ENCODE measurements at regions not wholly inside any gene's neighbourhood (a gene's known extent, or its start where the extent isn't known, plus 50 kb on each side); places are given as distances from the start of the nearest gene placed in this dataset.
A peak's percentile ranks its signal among the peaks of the same experiment; 100 is the strongest.
"Not testable (repeated sequence)": the region's sequence is repeated elsewhere in the genome, so short reads cannot be mapped to it uniquely, and the experiment has no call there.

DNA sequence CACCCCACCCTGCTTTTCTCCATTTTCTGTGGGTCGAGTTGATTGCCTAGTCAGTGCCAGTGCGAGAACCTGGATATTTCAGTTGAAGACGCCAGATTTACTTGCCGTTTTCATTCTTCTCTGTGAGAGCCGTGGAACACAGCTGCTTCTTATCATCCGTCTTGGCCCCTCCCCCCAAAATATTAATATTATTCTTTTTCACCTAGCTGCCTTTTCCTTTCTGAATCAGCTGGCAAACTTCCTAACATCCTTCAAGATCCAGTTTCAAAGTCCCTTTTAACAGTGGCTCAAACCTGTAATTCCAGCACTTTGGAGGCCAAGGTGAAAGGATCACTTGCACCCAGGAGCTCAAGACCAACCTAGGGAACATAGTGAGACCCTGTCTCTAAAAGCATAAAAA lies 117.1 kb upstream of the RASA1 start:
- DNase-seq = no peak

DNA sequence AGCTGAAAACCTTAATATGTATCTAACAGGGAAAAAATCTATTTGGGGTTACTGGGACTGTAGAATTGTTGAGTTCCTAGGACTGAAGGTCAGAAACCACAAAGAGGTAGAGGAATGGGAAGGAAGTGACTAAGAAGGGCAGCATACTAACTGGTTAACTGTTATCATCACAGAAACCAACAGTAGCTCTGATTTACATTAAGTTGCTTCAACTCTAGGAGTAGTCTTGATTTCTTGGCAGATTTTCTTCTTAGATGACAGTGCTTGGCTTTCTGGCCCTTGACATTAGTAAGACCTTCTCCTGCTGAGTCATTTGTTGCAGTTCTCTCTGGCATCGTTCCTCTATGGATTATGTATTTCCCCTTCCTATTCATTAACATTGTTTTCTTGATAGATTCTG lies 116.1 kb upstream of the RASA1 start:
- DNase-seq = no peak

DNA sequence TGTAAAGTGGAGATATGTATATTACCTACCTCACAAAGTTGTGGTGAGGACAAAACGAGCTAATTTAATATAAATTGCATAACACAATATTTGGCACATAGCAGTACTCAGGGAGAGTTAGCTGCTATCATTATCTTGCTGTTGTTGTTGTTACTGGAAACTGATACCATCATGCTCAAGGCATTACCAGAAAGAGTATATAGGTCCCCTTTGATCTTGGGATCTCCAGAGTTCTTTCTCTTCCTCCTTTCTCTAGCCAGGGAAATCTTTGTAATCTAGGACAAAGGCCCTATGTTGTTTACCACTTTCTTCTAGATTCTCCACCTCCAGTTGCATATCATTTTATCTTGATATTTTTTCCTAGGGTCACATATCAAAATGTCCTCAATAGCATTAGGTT lies 114.8 kb upstream of the RASA1 start:
- DNase-seq = no peak

DNA sequence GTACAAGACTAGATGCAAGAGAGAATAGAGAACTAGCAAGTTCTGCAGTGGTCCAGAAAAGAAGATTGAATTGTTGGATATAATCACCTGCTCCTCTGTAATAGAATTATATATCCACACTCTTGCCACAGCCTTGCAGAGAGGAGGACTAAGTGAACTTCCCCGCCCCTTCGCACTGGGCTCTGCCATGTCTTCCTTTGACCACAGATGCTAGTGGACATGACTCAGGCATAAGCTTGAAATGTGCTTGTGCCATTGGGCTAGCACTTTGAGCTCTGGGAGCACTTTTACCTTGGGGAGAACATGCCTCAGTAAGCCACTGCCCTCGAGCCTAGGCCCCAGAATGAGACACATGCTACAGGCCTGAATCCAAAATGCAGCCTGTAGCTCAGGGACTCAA lies 113.5 kb upstream of the RASA1 start:
- DNase-seq = no peak

DNA sequence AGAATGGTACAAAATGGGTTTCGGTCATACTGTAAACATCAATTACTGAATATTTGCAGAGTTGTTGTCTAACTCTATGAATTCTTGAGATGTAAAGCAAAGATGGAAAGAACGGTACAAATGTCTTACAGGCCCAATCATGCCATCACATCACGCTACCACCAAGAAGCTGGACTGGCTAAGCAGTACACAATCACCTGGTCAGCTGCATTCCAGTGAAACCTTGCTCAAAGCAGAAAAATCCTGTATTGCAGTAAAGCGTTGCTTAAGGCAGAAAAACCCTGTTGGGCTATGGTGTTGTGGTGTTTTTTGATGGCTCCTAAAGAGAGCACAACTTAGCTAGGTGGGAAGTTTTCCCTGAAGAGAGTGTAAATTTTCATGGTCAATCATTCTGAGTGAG lies 112.6 kb upstream of the RASA1 start:
- DNase-seq = no peak

DNA sequence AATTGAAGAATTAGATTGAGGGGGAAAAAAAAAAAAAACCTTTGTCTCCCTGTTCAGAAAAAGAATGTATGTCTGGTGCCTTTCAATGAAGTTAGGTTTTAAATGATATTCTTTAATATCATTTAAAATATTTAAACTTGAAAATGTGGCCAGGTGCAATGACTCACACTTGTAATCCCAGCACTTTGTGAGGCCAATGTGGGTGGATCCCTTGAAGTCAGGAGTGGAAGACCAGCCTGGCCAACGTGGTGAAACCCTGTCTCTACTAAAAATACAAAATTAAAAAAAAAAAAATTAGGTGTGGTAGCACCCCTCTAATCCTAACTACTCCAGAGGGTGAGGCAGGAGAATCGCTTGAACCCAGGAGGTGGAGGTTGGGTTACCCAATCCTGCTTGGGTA lies 111.1 kb upstream of the RASA1 start:
- no peak for DNase-seq

DNA sequence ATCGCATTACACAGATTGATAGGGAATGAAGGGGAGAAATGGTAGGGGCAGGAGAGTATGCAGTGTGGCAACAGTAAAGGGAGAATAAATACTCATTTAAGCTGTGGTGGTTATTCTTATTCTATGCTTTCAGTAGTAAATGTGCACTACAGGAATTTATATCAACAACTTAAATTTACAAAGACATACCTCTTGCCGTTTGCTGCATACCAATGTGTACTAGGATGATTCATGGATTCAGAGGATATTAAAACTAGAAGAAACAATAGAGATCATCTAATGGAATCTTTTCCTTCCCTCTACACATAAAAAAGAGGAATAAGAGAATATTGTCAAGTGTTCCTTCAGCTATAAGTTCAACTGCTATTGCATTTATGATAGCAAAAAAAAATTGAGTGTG lies 103.3 kb upstream of the RASA1 start:
- no peak for DNase-seq

DNA sequence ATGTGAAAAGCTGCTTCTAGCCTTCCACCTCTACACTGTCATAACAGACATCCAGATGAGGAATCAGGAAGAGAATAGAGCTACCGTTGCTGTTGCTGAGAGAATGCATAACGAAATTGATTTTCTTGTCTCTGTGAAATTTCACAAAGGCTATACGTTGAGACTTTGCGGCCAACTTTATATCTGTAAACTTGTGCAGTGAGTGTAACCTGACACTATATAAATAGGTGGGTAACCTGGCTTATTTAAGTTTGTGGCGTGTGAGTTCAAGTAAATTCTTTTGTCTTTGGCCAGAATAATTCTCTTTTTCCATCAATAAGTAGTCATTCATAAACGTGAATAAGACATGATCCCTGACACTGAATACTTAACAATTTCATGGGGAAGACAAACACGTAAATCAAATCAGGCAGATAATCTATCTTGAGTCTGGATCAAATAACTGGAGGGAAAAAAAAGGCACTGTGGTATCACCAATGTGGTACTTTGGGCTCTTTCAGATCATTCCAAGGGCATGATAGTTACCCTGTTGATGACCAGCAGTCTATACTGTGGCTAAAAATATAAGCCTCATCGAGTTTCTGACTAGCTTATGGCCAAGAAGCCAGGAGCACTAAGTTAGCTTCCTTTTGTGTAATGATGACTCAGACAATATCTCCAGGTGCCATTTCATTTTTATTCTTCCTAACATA lies 98.2 kb upstream of the RASA1 start:
- no peak for DNase-seq

DNA sequence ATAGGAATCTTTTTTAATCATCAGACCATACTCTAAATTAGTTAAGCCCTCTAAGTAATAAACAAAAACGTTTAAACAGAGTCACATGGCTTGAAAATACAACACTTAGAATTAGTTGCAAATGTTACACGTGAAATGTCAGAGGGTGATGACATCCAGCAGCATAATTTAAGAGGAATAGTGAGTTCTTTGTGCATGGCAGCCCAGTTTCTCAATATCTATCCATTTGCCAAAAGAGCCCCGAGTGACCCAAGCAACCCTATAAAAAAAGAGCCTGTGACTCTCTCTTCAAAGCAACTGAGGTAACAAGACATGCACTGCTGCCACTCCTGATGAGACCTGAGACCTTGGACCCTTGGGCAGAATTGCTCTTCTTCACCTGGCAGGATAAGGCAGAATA lies 96.9 kb upstream of the RASA1 start:
- DNase-seq = no peak

DNA sequence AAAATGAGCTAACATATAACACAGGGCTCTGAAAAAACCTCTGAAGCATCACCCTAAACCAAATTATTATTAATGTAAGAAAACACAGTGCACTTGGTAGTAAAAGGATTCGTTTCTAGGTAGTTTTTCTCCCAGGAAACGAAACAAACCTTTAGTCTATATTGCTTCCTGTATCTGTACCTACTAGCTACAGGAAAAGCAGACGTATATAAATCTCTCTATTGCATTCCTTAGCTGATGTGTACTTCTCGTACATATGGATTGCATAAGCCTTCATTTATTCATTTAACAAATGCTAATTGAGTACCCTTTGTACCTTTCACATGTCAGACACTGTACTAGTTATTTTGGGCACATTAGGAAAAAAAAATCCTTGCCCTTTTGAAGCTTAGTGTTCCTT lies 85.0 kb upstream of the RASA1 start:
- DNase-seq = no peak

DNA sequence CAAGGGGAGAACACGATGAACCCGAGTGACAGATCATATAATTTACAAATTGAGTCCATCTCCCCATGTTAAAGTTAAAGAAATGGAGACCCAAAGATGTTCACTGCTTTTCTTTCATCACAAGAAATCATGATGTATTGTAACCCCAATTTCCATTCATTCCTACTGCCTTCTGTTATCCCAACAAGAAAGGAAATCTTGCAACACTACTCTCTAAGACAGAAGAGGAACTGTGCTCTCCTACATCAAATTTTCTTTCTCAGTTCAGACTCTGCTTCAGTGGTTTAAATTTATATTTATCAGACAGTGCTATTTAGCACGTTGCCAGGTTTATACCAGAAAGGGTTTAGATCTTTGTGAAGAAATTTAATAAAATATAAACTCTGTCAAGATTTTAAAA lies 83.8 kb upstream of the RASA1 start:
- no peak for DNase-seq

DNA sequence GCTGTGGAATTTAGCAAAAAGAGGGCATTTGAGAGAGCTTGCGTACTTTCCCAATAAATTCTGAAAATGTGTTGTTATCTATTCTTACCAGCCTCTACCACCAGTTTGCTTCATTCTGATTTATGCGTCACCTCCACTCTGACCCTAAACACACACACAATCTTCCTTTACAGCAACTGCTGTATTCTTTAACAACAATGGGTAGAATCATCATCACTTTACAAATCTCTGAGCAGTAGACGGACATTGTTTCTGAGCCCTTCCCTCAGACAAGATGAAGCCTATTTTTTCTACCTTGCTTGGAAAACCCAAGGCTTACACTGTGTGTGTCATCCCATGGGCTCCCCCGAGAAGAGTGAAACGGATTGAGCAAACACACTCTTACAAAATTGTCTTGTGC lies 83.1 kb upstream of the RASA1 start:
- no peak for DNase-seq

DNA sequence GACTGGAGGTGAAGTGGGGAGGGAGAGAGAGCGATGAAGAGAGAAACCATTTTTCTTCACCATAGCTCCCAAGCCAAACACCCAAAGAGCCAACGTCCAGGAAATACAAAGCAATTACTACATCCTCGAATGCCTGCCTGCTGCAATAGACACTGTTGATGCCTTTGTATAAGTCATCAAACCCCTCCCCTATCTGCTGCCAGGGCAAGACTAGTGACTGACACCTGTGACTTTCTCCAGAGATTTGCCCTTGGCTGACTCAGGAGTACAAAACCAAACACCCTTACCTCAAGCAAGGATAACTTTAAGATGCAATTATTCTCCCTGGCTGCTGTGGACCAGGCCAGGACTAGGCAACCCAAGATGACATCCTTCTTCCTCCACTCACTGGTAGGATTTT lies 81.8 kb upstream of the RASA1 start:
- DNase-seq = no peak

DNA sequence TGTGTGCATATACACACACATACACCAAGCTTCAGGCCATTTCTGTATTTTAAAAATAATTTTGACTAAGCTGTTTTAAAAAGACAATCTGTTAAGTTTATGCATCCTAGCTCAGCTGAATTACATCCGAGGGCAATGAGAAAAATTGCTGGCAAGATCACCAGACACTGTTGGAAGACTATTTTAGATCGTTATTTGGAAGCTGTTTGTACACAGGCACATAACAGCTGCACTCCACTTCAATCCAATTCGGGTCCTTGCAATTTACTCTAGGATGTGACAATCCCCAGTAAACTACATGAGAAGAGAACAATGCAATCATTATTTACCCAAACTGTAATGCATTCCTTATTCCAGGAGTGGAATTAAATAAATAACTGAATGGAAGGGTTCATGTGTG lies 79.3 kb upstream of the RASA1 start:
- DNase-seq = no peak

DNA sequence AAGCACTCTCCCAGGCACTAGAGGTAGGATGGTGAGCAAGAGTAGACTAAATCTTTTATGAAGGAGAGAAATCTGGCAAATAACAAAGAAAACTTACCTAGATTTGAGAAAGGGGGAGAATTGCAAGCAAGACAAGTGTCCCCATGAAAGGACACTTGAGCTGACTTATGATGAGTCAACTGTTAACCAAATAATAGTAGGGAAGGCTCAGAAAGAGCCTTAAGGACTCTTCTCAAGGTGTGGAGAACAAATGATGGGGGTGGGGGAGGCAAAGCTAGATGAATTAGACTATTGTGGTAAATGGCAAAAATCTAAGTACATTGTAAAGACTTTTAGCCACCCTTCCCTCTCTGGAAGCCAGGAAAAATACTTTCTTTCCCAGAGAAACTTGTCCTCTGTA lies 77.6 kb upstream of the RASA1 start:
- no peak for DNase-seq

DNA sequence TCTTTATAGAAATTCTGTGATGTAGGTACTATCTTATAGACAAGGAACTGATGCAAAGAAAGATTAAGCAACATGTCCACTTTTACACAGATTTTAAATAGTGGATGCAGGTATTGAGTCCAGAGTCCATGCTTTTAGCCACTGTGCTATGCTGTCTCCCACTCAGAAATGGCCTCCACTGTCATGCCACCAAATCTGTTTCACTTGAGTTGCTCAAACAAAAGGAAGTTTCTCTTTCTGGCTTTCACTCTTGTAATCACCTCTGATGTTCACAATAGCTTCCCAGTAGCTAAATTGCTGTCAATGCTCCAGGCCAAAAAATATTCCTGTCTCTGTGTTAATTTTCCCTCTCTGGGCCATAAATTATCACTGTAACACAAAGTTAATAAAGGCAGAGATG lies 77.0 kb upstream of the RASA1 start:
- DNase-seq = no peak

DNA sequence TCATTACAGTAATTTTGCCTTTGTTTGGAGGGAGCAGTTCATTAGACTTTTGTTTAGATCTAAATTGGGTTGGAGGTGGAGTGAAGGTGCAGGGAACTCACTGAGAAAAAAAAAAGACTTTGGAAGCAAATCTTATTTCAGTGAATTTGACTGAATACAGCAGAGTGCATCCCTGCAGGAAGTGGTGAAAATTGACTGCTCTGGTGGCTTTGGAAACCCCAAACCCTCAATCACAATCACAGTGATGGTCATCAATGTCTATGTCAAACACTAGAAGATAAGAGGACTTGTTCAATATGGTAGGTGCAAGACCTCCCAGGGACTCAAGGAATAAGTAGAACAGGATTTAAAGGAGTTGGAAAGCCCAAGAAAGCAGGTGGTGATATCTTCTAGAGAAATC lies 76.0 kb upstream of the RASA1 start:
- DNase-seq = no peak

DNA sequence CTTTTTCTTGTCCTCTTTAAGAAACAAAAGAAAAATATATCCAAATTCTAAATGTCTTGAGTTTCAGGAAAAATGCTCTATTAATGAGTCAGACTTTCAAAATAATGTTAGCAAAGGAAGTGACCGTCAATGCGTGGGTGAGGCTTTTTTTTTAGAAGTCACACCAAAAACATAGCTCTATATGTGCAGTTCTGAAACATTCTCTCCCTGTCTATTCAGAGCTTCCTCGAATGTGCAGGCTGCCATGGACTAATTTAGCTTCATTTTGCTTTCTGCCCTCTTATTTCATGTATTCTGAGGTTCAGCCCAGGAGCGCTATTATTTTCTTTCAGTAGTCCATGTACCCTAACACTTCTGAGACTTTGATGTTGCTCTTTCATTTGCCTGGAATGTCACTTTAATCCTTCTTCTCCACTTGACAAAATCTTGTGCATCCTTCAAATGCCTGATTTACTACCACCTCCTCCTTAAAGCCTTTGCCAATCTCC lies 72.5 kb upstream of the RASA1 start:
- peak in 1 of 2 donors; percentile 21 for DNase-seq

DNA sequence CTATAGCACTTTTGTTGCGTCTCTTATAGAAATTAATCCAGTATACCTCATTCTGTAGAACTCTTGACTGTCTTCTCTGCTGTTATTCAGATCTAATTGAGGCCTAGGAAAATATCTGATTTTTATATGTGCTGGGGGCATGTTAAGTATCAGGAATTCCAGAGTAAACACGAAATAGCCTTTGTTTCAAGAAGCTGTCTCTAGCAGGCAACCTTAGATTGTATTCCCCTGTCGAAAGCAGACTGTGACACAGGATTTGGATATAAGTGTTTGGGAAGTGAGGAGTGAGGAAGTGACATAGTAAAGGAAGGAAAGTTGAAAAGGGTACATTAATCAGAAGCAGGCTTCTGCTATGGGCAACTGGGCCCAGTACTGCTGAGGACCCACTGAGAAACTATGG lies 72.1 kb upstream of the RASA1 start:
- no peak for DNase-seq

DNA sequence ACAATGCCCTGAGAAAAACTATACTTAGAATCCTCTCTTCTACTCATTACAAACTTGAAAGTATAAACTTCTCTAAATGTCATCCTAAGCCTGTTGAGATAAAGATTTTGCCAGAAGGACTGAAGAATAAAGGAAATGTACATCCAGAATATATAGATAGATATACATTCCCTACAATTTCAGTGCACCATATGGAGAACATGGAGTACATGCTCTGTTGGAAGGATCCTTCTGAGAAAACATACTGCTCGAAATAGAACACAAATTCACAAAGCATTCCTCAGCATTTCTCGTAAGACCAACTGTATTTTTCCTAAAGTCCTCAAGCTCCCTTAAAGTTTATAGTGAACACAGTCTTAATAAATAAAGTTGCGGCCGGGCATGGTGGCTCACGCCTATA lies 69.7 kb upstream of the RASA1 start:
- no peak for DNase-seq

DNA sequence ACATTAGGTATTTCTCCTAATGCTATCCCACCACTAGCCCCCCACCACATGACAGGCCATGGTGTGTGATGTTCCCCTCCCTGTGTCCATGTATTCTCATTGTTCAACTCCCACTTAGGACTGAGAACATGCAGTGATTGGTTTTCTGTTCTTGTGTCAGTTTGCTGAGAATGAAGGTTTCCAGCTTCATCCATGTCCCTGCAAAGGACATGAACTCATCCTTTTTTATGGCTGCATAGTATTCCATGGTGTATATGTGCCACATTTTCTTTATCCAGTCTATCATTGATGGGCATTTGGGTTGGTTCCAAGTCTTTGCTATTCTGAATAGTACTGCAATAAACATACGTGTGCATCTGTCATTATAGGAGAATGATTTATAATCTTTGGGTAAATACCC lies 68.4 kb upstream of the RASA1 start:
- DNase-seq = not testable (repeated sequence)

DNA sequence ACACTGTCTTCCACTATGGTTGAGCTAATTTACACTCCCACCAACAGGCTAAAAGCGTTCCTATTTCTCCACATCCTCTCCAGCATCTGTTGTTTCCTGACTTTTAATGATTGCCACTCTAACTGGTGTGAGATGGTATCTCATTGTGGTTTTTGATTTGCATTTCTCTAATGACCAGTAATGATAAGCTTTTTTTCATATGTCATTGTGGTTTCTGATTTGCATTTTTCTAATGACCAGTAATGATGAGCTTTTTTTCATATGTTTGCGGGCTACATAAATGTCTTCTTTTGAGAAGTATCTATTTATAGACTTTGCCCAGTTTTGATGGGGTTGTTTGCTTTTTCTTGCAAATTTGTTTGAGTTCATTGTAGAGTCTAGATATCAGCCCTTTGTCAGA lies 68.0 kb upstream of the RASA1 start:
- DNase-seq = not testable (repeated sequence)

DNA sequence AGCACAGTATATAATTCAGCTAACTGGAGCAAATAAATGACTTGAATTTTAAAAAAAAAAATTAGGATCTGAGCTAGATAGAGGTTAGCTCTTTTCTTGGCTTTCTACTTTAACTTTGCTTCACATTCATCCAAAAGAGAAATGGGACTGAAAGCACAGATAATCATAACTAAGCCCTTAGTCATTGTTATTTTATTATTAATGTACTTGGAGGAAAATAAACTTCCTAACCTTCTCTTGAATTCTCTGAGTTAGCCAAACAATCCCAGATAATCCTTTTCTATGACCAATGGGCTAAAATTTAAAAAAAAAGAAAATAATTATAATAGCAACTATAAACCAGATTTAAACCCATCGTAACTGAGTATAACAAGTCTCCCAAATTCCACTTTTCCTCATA lies 57.6 kb upstream of the RASA1 start:
- DNase-seq = no peak

DNA sequence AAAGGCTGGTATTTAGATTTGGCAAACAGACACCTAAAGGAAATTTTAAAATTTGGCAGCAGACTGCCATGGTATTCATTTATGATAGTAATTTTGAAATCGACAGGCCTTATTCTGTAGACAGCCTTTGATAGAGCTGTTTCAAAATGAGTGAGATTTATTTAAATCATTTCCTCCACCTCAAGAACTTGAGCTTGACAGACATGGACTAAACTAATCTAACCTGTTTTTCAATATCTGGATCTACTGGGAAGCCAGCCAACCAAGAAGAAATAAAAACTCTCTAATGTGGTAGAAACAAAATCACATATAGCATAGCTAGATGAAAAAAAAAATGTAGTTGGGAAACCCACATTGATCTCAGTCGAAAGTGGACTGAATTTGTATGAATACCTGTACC lies 56.9 kb upstream of the RASA1 start:
- DNase-seq = no peak

DNA sequence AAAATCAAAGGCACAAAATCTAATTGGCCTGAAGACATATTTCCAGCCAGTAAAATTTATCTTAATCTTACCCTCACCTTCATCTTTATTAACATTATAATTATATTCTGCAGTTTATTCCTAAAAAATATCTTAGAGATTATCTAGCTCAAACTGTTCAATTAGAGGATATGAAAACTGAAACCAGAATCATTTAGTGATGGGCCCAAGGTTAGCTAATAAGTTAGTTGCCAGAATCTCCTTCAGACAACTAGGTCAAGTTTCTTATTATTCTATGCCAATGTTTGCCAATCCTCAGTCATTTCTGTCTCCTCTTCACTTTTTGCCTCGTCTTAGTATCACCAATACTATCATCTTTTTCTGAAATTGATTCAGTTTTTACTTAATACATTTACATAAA lies 56.0 kb upstream of the RASA1 start:
- no peak for DNase-seq

DNA sequence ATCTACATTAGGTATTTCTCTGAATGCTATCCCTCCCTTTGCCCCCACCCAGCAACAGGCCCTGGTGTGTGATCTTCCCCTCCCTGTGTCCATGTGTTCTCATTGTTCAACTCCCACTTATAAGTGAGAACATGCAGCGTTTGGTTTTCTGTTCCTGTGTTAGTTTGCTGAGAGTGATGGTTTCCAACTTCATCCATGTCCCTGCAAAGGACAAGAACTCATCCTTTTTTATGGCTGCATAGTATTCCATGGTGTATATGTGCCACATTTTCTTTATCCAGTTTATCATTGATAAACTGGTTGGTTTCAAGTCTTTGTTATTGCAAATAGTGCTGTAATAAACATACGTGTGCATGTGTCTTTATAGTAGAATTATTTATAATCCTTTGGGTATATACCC lies 55.5 kb upstream of the RASA1 start:
- DNase-seq = not testable (repeated sequence)

Measured in stimulated activated CD4-positive, alpha-beta T cell treated with anti-CD3 and anti-CD28 coated beads, Interleukin-2, amount 100 ng/mL, for 24 hours (primary cell).